HepG2 (cell line): ENCODE measurements at regions not wholly inside any gene's neighbourhood (a gene's known extent, or its start where the extent isn't known, plus 50 kb on each side); places are given as distances from the start of the nearest gene placed in this dataset.

Experiments
- ATAC-seq: fragments of 200-7000 bp; cut with Tn5 transposase; 3 replicates; pipeline ENCODE4 v1.9.1; 2020; ENCODE audit warnings: mild to moderate bottlenecking, moderate library complexity
- BruUV-seq: library from RNA; stranded (reverse); fragments of 400-500 nt; replicated peaks from 2 replicates; lab custom pipeline; 2021; lab: Mats Ljungman, UMichigan
- CTCF ChIA-PET: fragments of 300-600 bp; formaldehyde crosslinking; extraction: SDS; loops from one replicate; lab custom pipeline; 2021; ENCODE audit warnings: low total read pairs, inconsistent platforms, low intra/inter-chr PET ratio; lab: Yijun Ruan, JAX
- POLR2A ChIA-PET: fragments of 350-600 bp; sonication (Branson Sonifier 250); formaldehyde crosslinking; loops from one replicate; lab custom pipeline; 2020; ENCODE audit warnings: antibody characterized with exemption, inconsistent platforms; lab: Yijun Ruan, JAX
- DNase-seq: peaks from one replicate; pipeline ENCODE4 v3.0.0-alpha.2; 2015; ENCODE audit warnings: low spot score
- FAIRE-seq: peaks from 3 replicates; lab custom pipeline; 2011; peaks lifted over from hg19 to GRCh38; lab: Jason Lieb, UNC
- H2AFZ ChIP-seq: one replicate; pipeline ENCODE4 v1.6.1; 2011; ENCODE audit warnings: low read length, inconsistent platforms
- H3K27ac ChIP-seq: fragments of 300-600 bp; 3 replicates; pipeline ENCODE4 v1.8.0; 2011; ENCODE audit warnings: mixed run types, mild to moderate bottlenecking, mixed read lengths, low read length, inconsistent platforms; ENCODE audit not compliant: insufficient read depth; ENCODE audit errors: extremely low read length
- H3K27me3 ChIP-seq, 2 experiments: fragments of 200-600 bp in 1 of 2; 2 replicates in 1 of 2; 3 replicates in 1 of 2; pipeline versions ENCODE4 v1.6.0 to v1.8.0; 2011; ENCODE audit warnings: low read length in 2 of 2, mild to moderate bottlenecking in 2 of 2, moderate library complexity in 2 of 2, inconsistent platforms in 1 of 2; ENCODE audit not compliant: insufficient read depth in 2 of 2, control insufficient read depth in 1 of 2
- H3K36me3 ChIP-seq, 2 experiments: fragments of 200-600 bp in 1 of 2; replicated peaks in 1 of 2; 2 replicates in 1 of 2; 3 replicates in 1 of 2; pipeline versions ENCODE4 v1.5.1 to v1.8.0; 2011; ENCODE audit warnings: low read length in 2 of 2, inconsistent platforms in 1 of 2; ENCODE audit not compliant: insufficient read depth in 2 of 2, control insufficient read depth in 1 of 2
- H3K4me1 ChIP-seq: 2 replicates; pipeline ENCODE4 v1.5.1; 2012; ENCODE audit warnings: low read length, inconsistent platforms; ENCODE audit not compliant: insufficient read depth
- H3K4me2 ChIP-seq: 2 replicates; pipeline ENCODE4 v1.6.0; 2011; ENCODE audit warnings: low read depth, low read length, inconsistent platforms
- H3K4me3 ChIP-seq, 3 experiments: fragments of 200-600 bp in 1 of 3; sonication (generic), shearing (Covaris generic) in 1 of 3; replicated peaks in 1 of 3; 2 replicates each; pipeline ENCODE4 v1.5.1; 2011 to 2016; ENCODE audit warnings: low read length in 3 of 3, inconsistent platforms in 2 of 3, low read depth in 2 of 3, mild to moderate bottlenecking in 2 of 3, control low read depth in 1 of 3, mixed read lengths in 1 of 3; ENCODE audit not compliant: insufficient read depth in 1 of 3
- H3K79me2 ChIP-seq: one replicate; pipeline ENCODE4 v1.6.1; 2011; ENCODE audit warnings: low read length, inconsistent platforms; ENCODE audit not compliant: insufficient read depth
- H3K9ac ChIP-seq: 2 replicates; pipeline ENCODE4 v1.6.0; 2011; ENCODE audit warnings: mild to moderate bottlenecking, low read depth, low read length, inconsistent platforms; ENCODE audit not compliant: insufficient read depth
- H3K9me3 ChIP-seq: 2 replicates; pipeline ENCODE4 v1.5.1; 2012; ENCODE audit warnings: mild to moderate bottlenecking, low read length
- H4K20me1 ChIP-seq: 2 replicates; pipeline ENCODE4 v1.6.0; 2011; ENCODE audit warnings: inconsistent platforms, mild to moderate bottlenecking, low read length, moderate library complexity; ENCODE audit not compliant: insufficient read depth
- ATF2 ChIP-seq: sonication (generic); formaldehyde crosslinking; IDR thresholded peaks from 2 replicates; pipeline ENCODE4 v1.4.0; 2020; ENCODE audit warnings: missing genetic modification reagents
- CREB1 ChIP-seq, 2 experiments: fragments of 450-650 bp in 1 of 2; IDR thresholded peaks; 2 replicates each; pipeline ENCODE4 v1.6.1; 2016 to 2017; ENCODE audit warnings: control low read depth in 1 of 2, mild to moderate bottlenecking in 1 of 2, missing compliant biosample characterization in 1 of 2, missing genetic modification characterization in 1 of 2
- ETV5 ChIP-seq: IDR thresholded peaks from 2 replicates; pipeline ENCODE4 v1.6.1; 2018; ENCODE audit warnings: missing biosample characterization, missing genetic modification reagents, inconsistent platforms, borderline replicate concordance
- FOXJ3 ChIP-seq: sonication (generic); formaldehyde crosslinking; IDR thresholded peaks from 2 replicates; pipeline ENCODE4 v1.4.0; 2020; ENCODE audit warnings: missing genetic modification reagents, mild to moderate bottlenecking, borderline replicate concordance
- NR1H2 ChIP-seq: sonication (generic); formaldehyde crosslinking; IDR thresholded peaks from 2 replicates; pipeline ENCODE4 v1.8.1; 2022; ENCODE audit warnings: low read depth, missing genetic modification reagents, borderline replicate concordance
- PHF5A ChIP-seq: IDR thresholded peaks from one replicate; pipeline ENCODE4 v1.6.1; 2018; ENCODE audit warnings: low read depth, missing genetic modification reagents; ENCODE audit not compliant: unreplicated experiment
- THAP8 ChIP-seq: sonication (generic); formaldehyde crosslinking; IDR thresholded peaks from 2 replicates; pipeline ENCODE4 v1.5.1; 2020; ENCODE audit warnings: missing genetic modification reagents, mild to moderate bottlenecking, borderline replicate concordance
- ZNF138 ChIP-seq: sonication (generic); formaldehyde crosslinking; IDR thresholded peaks from 2 replicates; pipeline ENCODE4 v1.5.0; 2020; ENCODE audit warnings: mild to moderate bottlenecking, low read depth, missing genetic modification reagents
- ZNF605 ChIP-seq: sonication (generic); formaldehyde crosslinking; IDR thresholded peaks from 2 replicates; pipeline ENCODE4 v1.8.0; 2022; ENCODE audit warnings: mild to moderate bottlenecking, missing genetic modification reagents
- ZXDC ChIP-seq: sonication (generic); formaldehyde crosslinking; IDR thresholded peaks from 2 replicates; pipeline ENCODE4 v1.5.0; 2020; ENCODE audit warnings: mild to moderate bottlenecking, missing genetic modification reagents
- WGBS: methylation state at CpG from one replicate; pipeline ENCODE4 v1.1.6; 2017; ENCODE audit warnings: low lambda C conversion rate; 5-methylcytosine and 5-hydroxymethylcytosine counted together
- in situ Hi-C: cut with HindIII; loops from 2 replicates; pipeline ENCODE4 v1.10.0; 2017; ENCODE audit warnings: low pct_unique_long_range_greater_than_20kb; ENCODE audit not compliant: extremely low pct_ligation_motif_present
- intact Hi-C: fragments of 100-400 bp; cut with micrococcal nuclease; formaldehyde crosslinking; loops from one replicate; pipeline ENCODE4 v1.10.0; 2022; ENCODE audit not compliant: unreplicated experiment

GRCh38 chr6:1052262-1052661 is 259.6 kb upstream of the FOXQ1 start:
- in situ Hi-C loops: no loop called here
- no peaks in the 10 kb centered on the region for H3K27me3 ChIP-seq

GRCh38 chr6:1049900-1050299 is 262.0 kb upstream of the FOXQ1 start:
- no peaks in the 10 kb centered on the region for H3K27me3 ChIP-seq
- H3K9ac ChIP-seq: no peak overlapping the region
- POLR2A ChIA-PET: no interaction called here
- no peak overlapping the region for H2AFZ ChIP-seq
- 95% methylated on average over 5 of the region's 5 CpGs for WGBS
- CTCF ChIA-PET: no interaction called here
- no peak overlapping the region for H3K27ac ChIP-seq
- no peak for DNase-seq
- no peaks in the 10 kb centered on the region for H4K20me1 ChIP-seq
- H3K79me2 ChIP-seq: no peaks in the 10 kb centered on the region
- no peak for ATAC-seq
- peaks cover 46% of the 10 kb centered on the region for H3K4me1 ChIP-seq
- TF ChIP-seq THAP8 (CRISPR knock-in tag): no peak
- no peak for TF ChIP-seq NR1H2
- no peak for TF ChIP-seq ZXDC (CRISPR knock-in tag)
- TF ChIP-seq PHF5A (CRISPR knock-in tag): no peak
- no peak overlapping the region for H3K4me3 ChIP-seq
- H3K9me3 ChIP-seq: no peaks in the 10 kb centered on the region
- no peak for FAIRE-seq
- no TSS peak for BruUV-seq
- in situ Hi-C loops (no loop called here), intact Hi-C loops (no loop called here)
- no peaks in the 10 kb centered on the region for H3K36me3 ChIP-seq
- no peak overlapping the region for H3K4me2 ChIP-seq

More at GRCh38 chr6:1052262-1052661, 259.6 kb upstream of the FOXQ1 start:
- H3K9me3 ChIP-seq: no peaks in the 10 kb centered on the region
- no peaks in the 10 kb centered on the region for H4K20me1 ChIP-seq
- ChIA-PET CTCF (no interaction called here), POLR2A (no interaction called here)
- no peak for TF ChIP-seq CREB1 (IDR thresholded peaks at IDR 0.05)
- TF ChIP-seq CREB1 (CRISPR knock-in tag; IDR thresholded peaks at IDR 0.05): no peak
- TF ChIP-seq ZNF605 (CRISPR knock-in tag): peak; percentile 27; the same call in 1 of the 2 replicates
- no peak for TF ChIP-seq ETV5 (CRISPR knock-in tag)
- TF ChIP-seq FOXJ3 (CRISPR knock-in tag): no peak
- no peak for TF ChIP-seq ATF2
- TF ChIP-seq ZNF138 (CRISPR knock-in tag): no peak
- H3K9ac ChIP-seq: no peak overlapping the region
- intact Hi-C loops: no loop called here
- no peak for FAIRE-seq
- WGBS: 100% methylated on average over 3 of the region's 3 CpGs
- H3K36me3 ChIP-seq: no peaks in the 10 kb centered on the region
- H3K27ac ChIP-seq: no peak overlapping the region
- H3K4me3 ChIP-seq: no peak overlapping the region
- no peak for ATAC-seq
- DNase-seq: no peak
- BruUV-seq: no TSS peak
- no peaks in the 10 kb centered on the region for H3K79me2 ChIP-seq
- no peak overlapping the region for H3K4me2 ChIP-seq
- H3K4me1 ChIP-seq: peaks cover 56% of the 10 kb centered on the region
- no peak overlapping the region for H2AFZ ChIP-seq
